Uterus (tissue), 2 donors: ENCODE measurements at regions not wholly inside any gene's neighbourhood (a gene's known extent, or its start where the extent isn't known, plus 50 kb on each side); places are given as distances from the start of the nearest gene placed in this dataset.

ENCODE experiments used
- CTCF ChIP-seq, 4 experiments: fragments of 200-600 bp in 2 of 4; fragments of 450-650 bp in 2 of 4; sonication (generic) in 2 of 4; IDR thresholded peaks; one replicate each; pipeline ENCODE4 v1.5.1; 2016 to 2019; ENCODE audit warnings: antibody characterized with exemption in 4 of 4, mild to moderate bottlenecking in 2 of 4, moderate library complexity in 1 of 4
- POLR2A ChIP-seq, 2 donors: fragments of 450-650 bp; IDR thresholded peaks; one replicate each; pipeline ENCODE4 v1.6.1; 2016; ENCODE audit warnings: antibody characterized with exemption in 2 of 2, mild to moderate bottlenecking in 1 of 2, moderate library complexity in 1 of 2

DNA sequence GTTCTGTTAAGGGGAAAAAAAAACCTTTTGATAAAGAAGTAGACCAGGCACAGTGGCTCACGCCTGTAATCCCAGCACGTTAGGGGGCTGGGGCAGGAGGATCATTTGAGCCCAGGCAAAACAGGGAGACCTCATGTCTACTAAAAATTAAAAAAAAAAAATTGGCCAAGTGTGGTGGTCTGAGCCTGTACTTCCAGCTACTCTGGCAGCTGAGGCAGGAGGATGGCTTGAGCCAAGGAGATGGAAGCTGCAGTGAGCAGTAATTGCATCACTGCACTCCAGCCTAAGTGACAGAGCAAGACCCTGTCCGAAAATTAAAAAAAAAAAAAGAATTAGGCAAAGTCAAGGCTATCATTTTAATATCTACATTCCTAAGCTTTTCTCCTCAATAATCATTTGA lies 124.8 kb upstream of the CPM start:
- no peak for TF ChIP-seq CTCF (IDR thresholded peaks at IDR 0.05)
- no peak for TF ChIP-seq POLR2A (IDR thresholded peaks at IDR 0.05)
